NT2/D1 (cell line): ENCODE measurements at regions not wholly inside any gene's neighbourhood (a gene's known extent, or its start where the extent isn't known, plus 50 kb on each side); places are given as distances from the start of the nearest gene placed in this dataset.
"Not testable (repeated sequence)": the region's sequence is repeated elsewhere in the genome, so short reads cannot be mapped to it uniquely, and the experiment has no call there.

Experiments used
- DNase-seq: peaks from one replicate; pipeline ENCODE4 v3.0.0-alpha.2; 2011; ENCODE audit warnings: low read depth, low spot score
- H3K27me3 ChIP-seq: 2 replicates; pipeline ENCODE4 v1.6.0; 2011; ENCODE audit warnings: mild to moderate bottlenecking; ENCODE audit not compliant: insufficient read length, insufficient read depth
- H3K36me3 ChIP-seq: 2 replicates; pipeline ENCODE4 v1.6.1; 2011; ENCODE audit warnings: mild to moderate bottlenecking, low read length, mixed read lengths; ENCODE audit not compliant: insufficient read depth, insufficient read length
- H3K4me1 ChIP-seq: 2 replicates; pipeline ENCODE4 v1.5.1; 2011; ENCODE audit not compliant: insufficient read depth, insufficient read length
- H3K4me3 ChIP-seq: 2 replicates; pipeline ENCODE4 v1.5.1; 2011; ENCODE audit warnings: low read depth; ENCODE audit not compliant: insufficient read length
- H3K9ac ChIP-seq: 2 replicates; pipeline ENCODE4 v1.6.0; 2011; ENCODE audit warnings: low read depth; ENCODE audit not compliant: insufficient read length
- H3K9me3 ChIP-seq: 2 replicates; pipeline ENCODE4 v1.5.1; 2011; ENCODE audit warnings: mild to moderate bottlenecking, low read length; ENCODE audit not compliant: insufficient read depth
- SUZ12 ChIP-seq: IDR thresholded peaks from 2 replicates; pipeline ENCODE4 v1.6.1; 2011; ENCODE audit not compliant: insufficient read length, insufficient read depth; ENCODE audit errors: extremely low read depth
- YY1 ChIP-seq: IDR thresholded peaks from 2 replicates; pipeline ENCODE4 v1.6.1; 2011; ENCODE audit not compliant: insufficient read length, insufficient read depth
- ZNF274 ChIP-seq: IDR thresholded peaks from 2 replicates; pipeline ENCODE4 v1.6.1; 2011; ENCODE audit warnings: mild to moderate bottlenecking, low read depth, low read length

- H3K4me3 ChIP-seq, result no peak overlapping the region
- H3K4me1 ChIP-seq, result no peaks in the 10 kb centered on the region
- no peaks in the 10 kb centered on the region for H3K36me3 ChIP-seq
- no peaks in the 10 kb centered on the region for H3K9me3 ChIP-seq
- TF ChIP-seq SUZ12 (no peak), ZNF274 (no peak)
- H3K9ac ChIP-seq, result no peak overlapping the region
- no peak for DNase-seq
- no peaks in the 10 kb centered on the region for H3K27me3 ChIP-seq
These were observed 112.6 kb downstream of the ESM1 start for GRCh38 chr5:54872810-54873209.

GRCh38 chr5:54870271-54870670 lies 115.1 kb downstream of the ESM1 start:
- Histone ChIP-seq H3K9me3 (no peaks in the 10 kb centered on the region), H3K4me3 (no peak overlapping the region), H3K36me3 (no peaks in the 10 kb centered on the region), H3K27me3 (no peaks in the 10 kb centered on the region), H3K9ac (no peak overlapping the region), H3K4me1 (no peaks in the 10 kb centered on the region)
- no peak for DNase-seq
- TF ChIP-seq SUZ12, result no peak
- TF ChIP-seq ZNF274, result no peak
- TF ChIP-seq YY1, result no peak

GRCh38 chr5:54869691-54870090 lies 115.7 kb downstream of the ESM1 start:
- H3K27me3 ChIP-seq, result no peaks in the 10 kb centered on the region
- no peaks in the 10 kb centered on the region for H3K4me1 ChIP-seq
- H3K9me3 ChIP-seq, result no peaks in the 10 kb centered on the region
- no peak for TF ChIP-seq SUZ12
- TF ChIP-seq ZNF274, result no peak
- no peak for TF ChIP-seq YY1
- no peak overlapping the region for H3K4me3 ChIP-seq
- H3K36me3 ChIP-seq, result no peaks in the 10 kb centered on the region
- DNase-seq, result no peak
- no peak overlapping the region for H3K9ac ChIP-seq

- no peak for DNase-seq
- Histone ChIP-seq H3K27me3 (no peaks in the 10 kb centered on the region), H3K4me1 (no peaks in the 10 kb centered on the region), H3K9ac (no peak overlapping the region), H3K36me3 (no peaks in the 10 kb centered on the region), H3K9me3 (no peaks in the 10 kb centered on the region), H3K4me3 (no peak overlapping the region)
- TF ChIP-seq YY1 (no peak), ZNF274 (no peak), SUZ12 (no peak)
These were observed 116.6 kb downstream of the ESM1 start for GRCh38 chr5:54868511-54869483.

GRCh38 chr5:54867310-54867944 lies 118.0 kb downstream of the ESM1 start:
- Histone ChIP-seq H3K27me3 (no peaks in the 10 kb centered on the region), H3K4me3 (no peak overlapping the region)
- no peak for DNase-seq

GRCh38 chr5:54864911-54865515 lies 120.4 kb downstream of the ESM1 start:
- not testable (repeated sequence) for H3K9ac ChIP-seq, H3K36me3 ChIP-seq, DNase-seq, H3K27me3 ChIP-seq, H3K4me3 ChIP-seq, H3K9me3 ChIP-seq, H3K4me1 ChIP-seq

More at GRCh38 chr5:54867310-54867944, 118.0 kb downstream of the ESM1 start:
- TF ChIP-seq YY1 (no peak), ZNF274 (no peak), SUZ12 (no peak)
- Histone ChIP-seq H3K4me1 (no peaks in the 10 kb centered on the region), H3K9me3 (no peaks in the 10 kb centered on the region), H3K36me3 (no peaks in the 10 kb centered on the region), H3K9ac (no peak overlapping the region)

GRCh38 chr5:54862036-54862435 lies 123.4 kb downstream of the ESM1 start:
- Histone ChIP-seq H3K36me3 (no peaks in the 10 kb centered on the region), H3K4me3 (no peak overlapping the region), H3K9ac (no peak overlapping the region), H3K4me1 (no peaks in the 10 kb centered on the region), H3K9me3 (0 out of 2 replicates have a peak, but pooled peaks cover 10% of the 10 kb centered on the region), H3K27me3 (no peaks in the 10 kb centered on the region)
- no peak for DNase-seq
- TF ChIP-seq SUZ12 (no peak), ZNF274 (no peak), YY1 (no peak)
